Esophagus muscularis mucosa (tissue), 3 donors: ENCODE measurements at regions not wholly inside any gene's neighbourhood (a gene's known extent, or its start where the extent isn't known, plus 50 kb on each side); places are given as distances from the start of the nearest gene placed in this dataset.

Experiments used
- POLR2A ChIP-seq: fragments of 450-650 bp; IDR thresholded peaks from one replicate; pipeline ENCODE4 v1.6.1; 2017; ENCODE audit warnings: antibody characterized with exemption, moderate library complexity, mild to moderate bottlenecking, low read depth
- POLR2AphosphoS5 ChIP-seq, 2 donors: sonication (generic); formaldehyde crosslinking; IDR thresholded peaks; one replicate each; pipeline ENCODE4 v1.6.1; 2017; ENCODE audit warnings: antibody characterized with exemption in 2 of 2
- TF ChIP-seq, protein P1 (sequence below), 3 experiments: fragments of 200-600 bp in 2 of 3; fragments of 450-650 bp in 1 of 3; sonication (generic) in 2 of 3; IDR thresholded peaks; one replicate each; pipeline ENCODE4 v1.5.1; 2017 to 2019; ENCODE audit warnings: antibody characterized with exemption in 3 of 3, mild to moderate bottlenecking in 2 of 3, moderate library complexity in 1 of 3

DNA sequence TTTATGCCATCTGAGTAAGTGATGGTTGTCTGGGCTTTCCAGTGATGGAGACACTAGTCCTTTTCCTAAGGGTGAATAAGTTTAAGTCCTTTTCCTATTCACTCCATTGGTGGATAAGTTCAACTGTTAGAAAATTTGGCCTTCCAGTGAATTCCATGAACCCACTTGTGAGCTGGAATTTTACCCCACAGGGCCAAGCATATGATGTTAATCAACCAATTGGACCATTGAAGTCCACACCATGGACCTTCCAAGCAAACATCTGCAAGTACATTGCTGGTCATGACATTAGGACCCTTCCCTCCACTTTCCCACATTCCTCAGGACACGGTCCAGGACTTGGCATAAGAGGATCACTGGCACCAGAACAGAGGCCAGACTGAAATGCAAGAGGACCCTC, 381.4 kb downstream of the RPS24 start:
- no peak for TF ChIP-seq POLR2AphosphoS5 (IDR thresholded peaks at IDR 0.05)
- TF ChIP-seq, protein P1, sequence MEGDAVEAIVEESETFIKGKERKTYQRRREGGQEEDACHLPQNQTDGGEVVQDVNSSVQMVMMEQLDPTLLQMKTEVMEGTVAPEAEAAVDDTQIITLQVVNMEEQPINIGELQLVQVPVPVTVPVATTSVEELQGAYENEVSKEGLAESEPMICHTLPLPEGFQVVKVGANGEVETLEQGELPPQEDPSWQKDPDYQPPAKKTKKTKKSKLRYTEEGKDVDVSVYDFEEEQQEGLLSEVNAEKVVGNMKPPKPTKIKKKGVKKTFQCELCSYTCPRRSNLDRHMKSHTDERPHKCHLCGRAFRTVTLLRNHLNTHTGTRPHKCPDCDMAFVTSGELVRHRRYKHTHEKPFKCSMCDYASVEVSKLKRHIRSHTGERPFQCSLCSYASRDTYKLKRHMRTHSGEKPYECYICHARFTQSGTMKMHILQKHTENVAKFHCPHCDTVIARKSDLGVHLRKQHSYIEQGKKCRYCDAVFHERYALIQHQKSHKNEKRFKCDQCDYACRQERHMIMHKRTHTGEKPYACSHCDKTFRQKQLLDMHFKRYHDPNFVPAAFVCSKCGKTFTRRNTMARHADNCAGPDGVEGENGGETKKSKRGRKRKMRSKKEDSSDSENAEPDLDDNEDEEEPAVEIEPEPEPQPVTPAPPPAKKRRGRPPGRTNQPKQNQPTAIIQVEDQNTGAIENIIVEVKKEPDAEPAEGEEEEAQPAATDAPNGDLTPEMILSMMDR (IDR thresholded peaks at IDR 0.05), result no peak
- TF ChIP-seq POLR2A, result no peak
